Neuronal stem cell (in vitro differentiated cells): ENCODE measurements at regions not wholly inside any gene's neighbourhood (a gene's known extent, or its start where the extent isn't known, plus 50 kb on each side); places are given as distances from the start of the nearest gene placed in this dataset.
A peak's percentile ranks its signal among the peaks of the same experiment; 100 is the strongest.

Source experiments
- DNase-seq: peaks from one replicate; pipeline ENCODE4 v3.0.0-alpha.2; 2013; ENCODE audit warnings: low spot score
- H2AFZ ChIP-seq: one replicate; pipeline ENCODE4 v1.6.1; 2013; ENCODE audit warnings: mild to moderate bottlenecking, low read length, inconsistent platforms
- H2AK5ac ChIP-seq: 2 replicates; pipeline ENCODE4 v1.6.1; 2013; ENCODE audit warnings: low read depth, mild to moderate bottlenecking, inconsistent platforms, low read length, moderate library complexity, mixed read lengths
- H2BK120ac ChIP-seq: 2 replicates; pipeline ENCODE4 v1.6.1; 2013; ENCODE audit warnings: low read depth, mild to moderate bottlenecking, inconsistent platforms, low read length, moderate library complexity, mixed read lengths
- H2BK12ac ChIP-seq: one replicate; pipeline ENCODE4 v1.6.1; 2013; ENCODE audit warnings: low read length, inconsistent platforms
- H2BK15ac ChIP-seq: 2 replicates; pipeline ENCODE4 v1.6.1; 2013; ENCODE audit warnings: mild to moderate bottlenecking, low read length, inconsistent platforms, mixed read lengths
- H2BK5ac ChIP-seq: one replicate; pipeline ENCODE4 v1.6.1; 2013; ENCODE audit warnings: inconsistent platforms, mild to moderate bottlenecking, low read length, moderate library complexity
- H3K14ac ChIP-seq: one replicate; pipeline ENCODE4 v1.6.1; 2013; ENCODE audit warnings: low read length, inconsistent platforms
- H3K18ac ChIP-seq: 2 replicates; pipeline ENCODE4 v1.6.1; 2013; ENCODE audit warnings: low read length, inconsistent platforms
- H3K23ac ChIP-seq: 2 replicates; pipeline ENCODE4 v1.6.1; 2013; ENCODE audit warnings: low read depth, mild to moderate bottlenecking, mixed read lengths, low read length, inconsistent platforms; ENCODE audit not compliant: poor library complexity
- H3K27ac ChIP-seq: replicated peaks from 3 replicates; pipeline ENCODE4 v1.5.1; 2013; ENCODE audit warnings: low read length, inconsistent platforms
- H3K27me3 ChIP-seq, 3 experiments: 2 replicates each; pipeline ENCODE4 v1.6.1; 2013; ENCODE audit warnings: low read length in 3 of 3, mild to moderate bottlenecking in 2 of 3, inconsistent platforms in 1 of 3, low read depth in 1 of 3, mixed read lengths in 1 of 3, moderate library complexity in 1 of 3; ENCODE audit not compliant: control insufficient read depth in 3 of 3, insufficient read depth in 3 of 3
- H3K36me3 ChIP-seq, 2 donors: replicated peaks in 1 of 2; 2 replicates each; pipeline ENCODE4 v1.6.1; 2013; ENCODE audit warnings: low read length in 2 of 2; ENCODE audit not compliant: control insufficient read depth in 2 of 2, insufficient read depth in 2 of 2
- H3K4ac ChIP-seq: 2 replicates; pipeline ENCODE4 v1.6.1; 2013; ENCODE audit warnings: inconsistent platforms, mild to moderate bottlenecking, low read length, moderate library complexity
- H3K4me1 ChIP-seq, 2 donors: 1 replicate in 1 of 2; 2 replicates in 1 of 2; pipeline ENCODE4 v1.6.1; 2013; ENCODE audit warnings: low read length in 2 of 2, low read depth in 1 of 2; ENCODE audit not compliant: control insufficient read depth in 2 of 2, insufficient read depth in 1 of 2
- H3K4me2 ChIP-seq: one replicate; pipeline ENCODE4 v1.6.1; 2013; ENCODE audit warnings: mild to moderate bottlenecking, low read length, inconsistent platforms; ENCODE audit not compliant: insufficient read depth, poor library complexity, severe bottlenecking
- H3K4me3 ChIP-seq, 2 donors: 2 replicates each; pipeline ENCODE4 v1.5.1; 2013; ENCODE audit warnings: low read length in 2 of 2, mild to moderate bottlenecking in 2 of 2, inconsistent platforms in 1 of 2, moderate library complexity in 1 of 2
- H3K79me1 ChIP-seq: one replicate; pipeline ENCODE4 v1.6.1; 2013; ENCODE audit warnings: low read depth, mild to moderate bottlenecking, inconsistent platforms, low read length, moderate library complexity
- H3K9ac ChIP-seq: one replicate; pipeline ENCODE4 v1.6.1; 2013; ENCODE audit warnings: mild to moderate bottlenecking, low read depth, low read length, inconsistent platforms; ENCODE audit not compliant: poor library complexity
- H3K9me3 ChIP-seq, 2 donors: replicated peaks in 1 of 2; 2 replicates each; pipeline versions ENCODE3 to v1.6.1; 2013; ENCODE audit warnings: low read length in 2 of 2, mild to moderate bottlenecking in 2 of 2, inconsistent platforms in 1 of 2, low read depth in 1 of 2, mixed read lengths in 1 of 2, moderate library complexity in 1 of 2; ENCODE audit not compliant: control insufficient read depth in 2 of 2, insufficient read depth in 1 of 2
- H4K8ac ChIP-seq: one replicate; pipeline ENCODE4 v1.6.1; 2013; ENCODE audit warnings: low read depth, mild to moderate bottlenecking, inconsistent platforms, low read length, moderate library complexity
- H4K91ac ChIP-seq: one replicate; pipeline ENCODE4 v1.6.1; 2013; ENCODE audit warnings: low read length, low read depth, mild to moderate bottlenecking, inconsistent platforms; ENCODE audit not compliant: poor library complexity
- WGBS, 2 donors: extraction: QIAGEN DNeasy Blood & Tissue Kit; methylation state at CpG; one replicate each; pipeline ENCODE4 v1.1.7; 2013; ENCODE audit warnings: missing lambda C conversion rate in 2 of 2, mixed read lengths in 1 of 2; ENCODE audit not compliant: insufficient read length in 2 of 2, insufficient replicate concordance in 1 of 2; ENCODE audit errors: extremely low coverage in 2 of 2; 5-methylcytosine and 5-hydroxymethylcytosine counted together

- no peak overlapping the region for H3K18ac ChIP-seq
- no peak overlapping the region for H3K9ac ChIP-seq
- H3K23ac ChIP-seq, result no peak overlapping the region
- no peaks in the 10 kb centered on the region for H3K79me1 ChIP-seq
- no peak overlapping the region for H2BK5ac ChIP-seq
- H3K27me3 ChIP-seq, result no peaks in the 10 kb centered on the region
- no peaks in the 10 kb centered on the region for H3K36me3 ChIP-seq
- no peaks in the 10 kb centered on the region for H3K4me1 ChIP-seq
- H4K91ac ChIP-seq, result no peak overlapping the region
- H3K9me3 ChIP-seq, result no peaks in the 10 kb centered on the region
- no peak overlapping the region for H2BK12ac ChIP-seq
- H2AFZ ChIP-seq, result peak overlapping the region; percentile 36
- DNase-seq, result no peak
- H3K14ac ChIP-seq, result no peak overlapping the region
- no peak overlapping the region for H3K4me3 ChIP-seq
- no peak overlapping the region for H3K4me2 ChIP-seq
- H2BK15ac ChIP-seq, result no peak overlapping the region
- H3K27ac ChIP-seq, result no peak overlapping the region
- no peak overlapping the region for H3K4ac ChIP-seq
- no peak overlapping the region for H2BK120ac ChIP-seq
- H2AK5ac ChIP-seq, result no peak overlapping the region
- H4K8ac ChIP-seq, result no peak overlapping the region
- WGBS, 2 donors, result no CpG with 5 or more reads among the region's 10 CpGs
Observed at GRCh38 chr2:58900246-58901027, 659.3 kb upstream of the FANCL start.

- Histone ChIP-seq H3K18ac (no peak overlapping the region), H3K79me1 (no peaks in the 10 kb centered on the region), H4K91ac (no peak overlapping the region), H3K27me3 (no peaks in the 10 kb centered on the region), H3K4me3 (no peak overlapping the region), H2BK120ac (no peak overlapping the region), H3K36me3 (no peaks in the 10 kb centered on the region), H2BK5ac (no peak overlapping the region), H2AFZ (no peak overlapping the region), H3K27ac (no peak overlapping the region), H3K9ac (no peak overlapping the region), H3K23ac (no peak overlapping the region), H3K4me1 (peaks cover 0 to 3% of the 10 kb centered on the region in 2 donors), H2BK12ac (no peak overlapping the region), H3K9me3 (no peaks in the 10 kb centered on the region), H3K4ac (no peak overlapping the region), H4K8ac (no peak overlapping the region), H2BK15ac (no peak overlapping the region), H3K14ac (no peak overlapping the region), H2AK5ac (no peak overlapping the region), H3K4me2 (no peak overlapping the region)
- WGBS, 2 donors, result no CpG with 5 or more reads among the region's 6 CpGs
- no peak for DNase-seq
Observed at GRCh38 chr2:58899692-58900091, 658.6 kb upstream of the FANCL start.

- H3K14ac ChIP-seq, result no peak overlapping the region
- H3K27ac ChIP-seq, result no peak overlapping the region
- H3K79me1 ChIP-seq, result no peaks in the 10 kb centered on the region
- H4K8ac ChIP-seq, result no peak overlapping the region
- no peak overlapping the region for H2BK120ac ChIP-seq
- no peak overlapping the region for H3K4me2 ChIP-seq
- H3K36me3 ChIP-seq, result no peaks in the 10 kb centered on the region
- no peak overlapping the region for H2AK5ac ChIP-seq
- no peak overlapping the region for H3K4me3 ChIP-seq
- H3K4me1 ChIP-seq, result peaks cover 0 to 3% of the 10 kb centered on the region in 2 donors
- no peak overlapping the region for H3K23ac ChIP-seq
- H2AFZ ChIP-seq, result no peak overlapping the region
- H3K9ac ChIP-seq, result no peak overlapping the region
- H4K91ac ChIP-seq, result no peak overlapping the region
- DNase-seq, result no peak
- no peaks in the 10 kb centered on the region for H3K27me3 ChIP-seq
- WGBS, 2 donors, result no CpG with 5 or more reads among the region's 3 CpGs
- H2BK12ac ChIP-seq, result no peak overlapping the region
- no peaks in the 10 kb centered on the region for H3K9me3 ChIP-seq
- H2BK5ac ChIP-seq, result no peak overlapping the region
- no peak overlapping the region for H2BK15ac ChIP-seq
- no peak overlapping the region for H3K18ac ChIP-seq
- no peak overlapping the region for H3K4ac ChIP-seq
Observed at GRCh38 chr2:58896638-58897037, 655.5 kb upstream of the FANCL start.

- no peak overlapping the region for H3K27ac ChIP-seq
- no peak overlapping the region for H3K9ac ChIP-seq
- H3K23ac ChIP-seq, result no peak overlapping the region
- DNase-seq, result no peak
- H3K4me3 ChIP-seq, result no peak overlapping the region
- H3K36me3 ChIP-seq, result no peaks in the 10 kb centered on the region
- no peak overlapping the region for H3K4me2 ChIP-seq
- no peak overlapping the region for H2BK120ac ChIP-seq
- H3K14ac ChIP-seq, result no peak overlapping the region
- H2BK5ac ChIP-seq, result no peak overlapping the region
- no peak overlapping the region for H2AK5ac ChIP-seq
- H2BK15ac ChIP-seq, result no peak overlapping the region
- no peak overlapping the region for H4K8ac ChIP-seq
- no peaks in the 10 kb centered on the region for H3K79me1 ChIP-seq
- WGBS, 2 donors, result no CpG with 5 or more reads among the region's 4 CpGs
- no peaks in the 10 kb centered on the region for H3K27me3 ChIP-seq
- peaks cover 0 to 3% of the 10 kb centered on the region in 2 donors for H3K4me1 ChIP-seq
- H3K18ac ChIP-seq, result no peak overlapping the region
- no peak overlapping the region for H2AFZ ChIP-seq
- no peak overlapping the region for H3K4ac ChIP-seq
- no peaks in the 10 kb centered on the region for H3K9me3 ChIP-seq
- no peak overlapping the region for H2BK12ac ChIP-seq
- no peak overlapping the region for H4K91ac ChIP-seq
Observed at GRCh38 chr2:58895857-58896256, 654.7 kb upstream of the FANCL start.
